GM19043 (cell line): ENCODE measurements at regions not wholly inside any gene's neighbourhood (a gene's known extent, or its start where the extent isn't known, plus 50 kb on each side); places are given as distances from the start of the nearest gene placed in this dataset.
"Not testable (repeated sequence)": the region's sequence is repeated elsewhere in the genome, so short reads cannot be mapped to it uniquely, and the experiment has no call there.

Source experiments
- ATAC-seq: cut with Tn5 transposase; IDR thresholded peaks from one replicate; pipeline ENCODE4 v1.9.1; 2021; ENCODE audit warnings: low read depth; ENCODE audit not compliant: unreplicated experiment

GRCh38 chr2:241999184-241999583, 129.7 kb downstream of the RTP5 start:
- ATAC-seq, result no peak

- no peak for ATAC-seq
Measured at GRCh38 chr2:242001853-242002252, 132.3 kb downstream of the RTP5 start.

- no peak for ATAC-seq
Measured at GRCh38 chr2:242002944-242003343, 133.4 kb downstream of the RTP5 start.

GRCh38 chr2:242004223-242004901, 134.8 kb downstream of the RTP5 start:
- no peak for ATAC-seq

GRCh38 chr2:242004902-242005230, 135.3 kb downstream of the RTP5 start:
- ATAC-seq, result no peak

GRCh38 chr2:242006091-242006634, 136.6 kb downstream of the RTP5 start:
- not testable (repeated sequence) for ATAC-seq

- not testable (repeated sequence) for ATAC-seq
Measured at GRCh38 chr2:242008908-242009307, 139.4 kb downstream of the RTP5 start.

- not testable (repeated sequence) for ATAC-seq
Measured at GRCh38 chr2:242009846-242010245, 140.3 kb downstream of the RTP5 start.

- ATAC-seq, result not testable (repeated sequence)
Measured at GRCh38 chr2:242010252-242011166, 141.0 kb downstream of the RTP5 start.

GRCh38 chr2:242011167-242011513, 141.6 kb downstream of the RTP5 start:
- ATAC-seq, result no peak

- ATAC-seq, result no peak
Measured at GRCh38 chr2:242011516-242011915, 142.0 kb downstream of the RTP5 start.

GRCh38 chr2:242011991-242012764, 142.6 kb downstream of the RTP5 start:
- ATAC-seq, result no peak

GRCh38 chr2:242012956-242013764, 143.6 kb downstream of the RTP5 start:
- no peak for ATAC-seq

GRCh38 chr2:242013771-242014170, 144.2 kb downstream of the RTP5 start:
- ATAC-seq, result no peak

- ATAC-seq, result no peak
Measured at GRCh38 chr2:242015108-242016065, 145.9 kb downstream of the RTP5 start.

GRCh38 chr2:242017086-242017485, 147.6 kb downstream of the RTP5 start:
- no peak for ATAC-seq

- ATAC-seq, result not testable (repeated sequence)
Measured at GRCh38 chr2:242018416-242018815, 148.9 kb downstream of the RTP5 start.

- no peak for ATAC-seq
Measured at GRCh38 chr2:242019344-242019743, 149.8 kb downstream of the RTP5 start.
